ENCODE measurements at regions not wholly inside any gene's neighbourhood (a gene's known extent, or its start where the extent isn't known, plus 50 kb on each side); places are given as distances from the start of the nearest gene placed in this dataset.
A peak's percentile ranks its signal among the peaks of the same experiment; 100 is the strongest.
"Not testable (repeated sequence)": the region's sequence is repeated elsewhere in the genome, so short reads cannot be mapped to it uniquely, and the experiment has no call there.

GRCh38 chr7:94277236-94277635, 117.5 kb upstream of the COL1A2 start:
- no peak for DNase-seq

GRCh38 chr7:94280851-94281250, 113.8 kb upstream of the COL1A2 start:
- DNase-seq = no peak

- DNase-seq = peak; percentile 31
Observed at GRCh38 chr7:94284104-94284503, 110.6 kb upstream of the COL1A2 start.

GRCh38 chr7:94286111-94286510, 108.6 kb upstream of the COL1A2 start:
- DNase-seq = no peak

- DNase-seq = no peak
Observed at GRCh38 chr7:94288096-94288495, 106.6 kb upstream of the COL1A2 start.

- peak; percentile 91 for DNase-seq
Observed at GRCh38 chr7:94289071-94289470, 105.6 kb upstream of the COL1A2 start.

GRCh38 chr7:94294471-94295131, 100.1 kb upstream of the COL1A2 start:
- no peak for DNase-seq

GRCh38 chr7:94295850-94296249, 98.8 kb upstream of the COL1A2 start:
- peak; percentile 44 for DNase-seq

- DNase-seq = no peak
Observed at GRCh38 chr7:94296881-94297280, 97.8 kb upstream of the COL1A2 start.

GRCh38 chr7:94297397-94297838, 97.3 kb upstream of the COL1A2 start:
- DNase-seq = no peak

GRCh38 chr7:94298943-94299342, 95.8 kb upstream of the COL1A2 start:
- DNase-seq = no peak

- peak; percentile 12 for DNase-seq
Observed at GRCh38 chr7:94300176-94300835, 94.4 kb upstream of the COL1A2 start.

- DNase-seq = peak; percentile 19
Observed at GRCh38 chr7:94301024-94301586, 93.6 kb upstream of the COL1A2 start.

GRCh38 chr7:94303118-94303517, 91.6 kb upstream of the COL1A2 start:
- no peak for DNase-seq

GRCh38 chr7:94303695-94304094, 91.0 kb upstream of the COL1A2 start:
- no peak for DNase-seq

- no peak for DNase-seq
Observed at GRCh38 chr7:94304878-94305277, 89.8 kb upstream of the COL1A2 start.

GRCh38 chr7:94305836-94306235, 88.9 kb upstream of the COL1A2 start:
- DNase-seq = no peak

- no peak for DNase-seq
Observed at GRCh38 chr7:94307399-94308048, 87.2 kb upstream of the COL1A2 start.

GRCh38 chr7:94311515-94311914, 83.2 kb upstream of the COL1A2 start:
- DNase-seq = peak; percentile 49

- DNase-seq = no peak
Observed at GRCh38 chr7:94313926-94314325, 80.8 kb upstream of the COL1A2 start.

- DNase-seq = peak; percentile 92
Observed at GRCh38 chr7:94314413-94315410, 80.0 kb upstream of the COL1A2 start.

- not testable (repeated sequence) for DNase-seq
Observed at GRCh38 chr7:94321138-94321537, 73.6 kb upstream of the COL1A2 start.

- no peak for DNase-seq
Observed at GRCh38 chr7:94323844-94324243, 70.9 kb upstream of the COL1A2 start.
